Type B pancreatic cell (in vitro differentiated cells): ENCODE measurements at regions not wholly inside any gene's neighbourhood (a gene's known extent, or its start where the extent isn't known, plus 50 kb on each side); places are given as distances from the start of the nearest gene placed in this dataset.
"Not testable (repeated sequence)": the region's sequence is repeated elsewhere in the genome, so short reads cannot be mapped to it uniquely, and the experiment has no call there.

ENCODE experiments used
- DNase-seq: peaks from one replicate; pipeline ENCODE4 v3.0.0; 2021; ENCODE audit warnings: mixed read lengths; ENCODE audit not compliant: unreplicated experiment; ENCODE audit errors: extremely low spot score
- H3K27ac Mint-ChIP-seq: 2 replicates; pipeline ENCODE4 v1.8.0; 2021; ENCODE audit warnings: mild to moderate bottlenecking, mixed read lengths
- H3K27me3 Mint-ChIP-seq: 2 replicates; pipeline ENCODE4 v1.8.0; 2021; ENCODE audit warnings: mixed read lengths
- H3K36me3 Mint-ChIP-seq: 2 replicates; pipeline ENCODE4 v1.8.0; 2021; ENCODE audit warnings: mixed read lengths
- H3K4me1 Mint-ChIP-seq: one replicate; pipeline ENCODE4 v1.8.0; 2021; ENCODE audit warnings: mixed read lengths; ENCODE audit not compliant: unreplicated experiment
- H3K4me3 Mint-ChIP-seq: 2 replicates; pipeline ENCODE4 v1.8.0; 2021; ENCODE audit warnings: mild to moderate bottlenecking, mixed read lengths
- H3K9me3 Mint-ChIP-seq: 2 replicates; pipeline ENCODE4 v1.8.0; 2021; ENCODE audit warnings: mixed read lengths
- TF ChIP-seq, protein P1 (sequence below): fragments of 200-600 bp; sonication (generic); conservative IDR thresholded peaks from 2 replicates; pipeline ENCODE4 v1.5.0; 2021; ENCODE audit warnings: antibody characterized with exemption, mild to moderate bottlenecking

DNA sequence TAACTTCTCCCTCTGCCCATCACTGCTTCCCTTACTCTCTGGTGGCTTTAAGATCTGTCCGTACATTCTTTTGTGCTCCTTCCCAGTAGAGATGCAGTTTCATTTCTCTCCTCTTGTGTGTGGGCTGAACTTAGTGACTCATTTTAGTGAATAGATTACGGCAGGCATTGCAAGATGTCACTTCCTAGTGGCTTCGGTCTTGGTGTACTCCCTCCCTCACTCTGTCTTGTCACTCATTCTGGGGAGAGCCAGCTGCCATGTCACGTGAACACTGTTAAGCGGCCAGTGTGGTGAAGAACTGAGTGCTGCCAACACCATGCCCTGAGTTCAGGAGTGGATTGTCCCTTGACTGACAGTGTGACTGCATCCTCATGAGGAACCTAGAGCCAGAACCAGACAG, 115.9 kb downstream of the OTOR start:
- no peaks in the 10 kb centered on the region for H3K36me3 Mint-ChIP-seq
- no peak overlapping the region for H3K4me3 Mint-ChIP-seq
- no peak for DNase-seq
- TF ChIP-seq, protein P1, sequence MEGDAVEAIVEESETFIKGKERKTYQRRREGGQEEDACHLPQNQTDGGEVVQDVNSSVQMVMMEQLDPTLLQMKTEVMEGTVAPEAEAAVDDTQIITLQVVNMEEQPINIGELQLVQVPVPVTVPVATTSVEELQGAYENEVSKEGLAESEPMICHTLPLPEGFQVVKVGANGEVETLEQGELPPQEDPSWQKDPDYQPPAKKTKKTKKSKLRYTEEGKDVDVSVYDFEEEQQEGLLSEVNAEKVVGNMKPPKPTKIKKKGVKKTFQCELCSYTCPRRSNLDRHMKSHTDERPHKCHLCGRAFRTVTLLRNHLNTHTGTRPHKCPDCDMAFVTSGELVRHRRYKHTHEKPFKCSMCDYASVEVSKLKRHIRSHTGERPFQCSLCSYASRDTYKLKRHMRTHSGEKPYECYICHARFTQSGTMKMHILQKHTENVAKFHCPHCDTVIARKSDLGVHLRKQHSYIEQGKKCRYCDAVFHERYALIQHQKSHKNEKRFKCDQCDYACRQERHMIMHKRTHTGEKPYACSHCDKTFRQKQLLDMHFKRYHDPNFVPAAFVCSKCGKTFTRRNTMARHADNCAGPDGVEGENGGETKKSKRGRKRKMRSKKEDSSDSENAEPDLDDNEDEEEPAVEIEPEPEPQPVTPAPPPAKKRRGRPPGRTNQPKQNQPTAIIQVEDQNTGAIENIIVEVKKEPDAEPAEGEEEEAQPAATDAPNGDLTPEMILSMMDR = no peak
- H3K4me1 Mint-ChIP-seq = no peaks in the 10 kb centered on the region
- no peaks in the 10 kb centered on the region for H3K27me3 Mint-ChIP-seq
- peaks cover 4% of the 10 kb centered on the region for H3K9me3 Mint-ChIP-seq
- no peak overlapping the region for H3K27ac Mint-ChIP-seq

DNA sequence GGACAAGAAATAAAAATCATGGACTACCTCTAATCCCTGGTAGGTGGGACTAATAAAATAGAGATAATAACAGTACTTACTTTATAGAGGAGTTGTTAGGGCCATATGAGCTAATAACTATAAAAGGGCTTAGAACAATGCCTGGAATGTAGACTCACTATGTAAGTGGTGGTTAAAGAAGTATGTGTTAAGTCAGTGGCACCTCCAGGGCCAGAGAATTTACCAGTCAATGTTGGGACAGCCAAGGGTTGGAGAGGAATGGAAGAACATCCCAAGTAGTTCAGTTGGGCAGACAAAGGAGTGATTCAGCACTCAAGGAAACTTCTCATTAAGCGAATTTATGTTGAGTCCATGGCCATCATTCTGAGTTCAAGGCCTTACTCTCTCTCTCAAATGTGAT, 116.8 kb downstream of the OTOR start:
- Mint-ChIP-seq H3K4me1 (no peaks in the 10 kb centered on the region), H3K36me3 (no peaks in the 10 kb centered on the region), H3K4me3 (no peak overlapping the region), H3K27me3 (no peaks in the 10 kb centered on the region), H3K9me3 (peaks cover 4% of the 10 kb centered on the region), H3K27ac (no peak overlapping the region)
- TF ChIP-seq, protein P1 = no peak
- DNase-seq = no peak

DNA sequence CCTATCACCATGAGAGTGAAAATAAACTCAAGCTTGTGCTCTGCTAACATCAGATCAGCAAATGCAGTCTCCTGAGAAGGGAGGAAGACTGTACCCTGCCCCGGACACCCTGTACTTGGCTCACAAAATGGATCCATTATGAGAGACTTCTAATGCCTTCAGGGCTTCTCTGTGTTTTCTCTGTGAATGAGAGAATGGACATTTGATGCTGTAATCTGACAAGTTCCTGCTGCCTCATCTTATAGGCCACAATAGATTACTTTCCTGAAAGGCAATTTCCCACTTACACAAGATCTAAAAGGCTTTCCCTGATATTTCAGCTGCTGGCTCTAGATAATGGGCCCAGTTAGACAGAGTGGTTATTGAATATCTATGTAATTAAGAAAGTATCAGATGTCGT, 117.2 kb downstream of the OTOR start:
- no peak overlapping the region for H3K27ac Mint-ChIP-seq
- no peak for DNase-seq

DNA sequence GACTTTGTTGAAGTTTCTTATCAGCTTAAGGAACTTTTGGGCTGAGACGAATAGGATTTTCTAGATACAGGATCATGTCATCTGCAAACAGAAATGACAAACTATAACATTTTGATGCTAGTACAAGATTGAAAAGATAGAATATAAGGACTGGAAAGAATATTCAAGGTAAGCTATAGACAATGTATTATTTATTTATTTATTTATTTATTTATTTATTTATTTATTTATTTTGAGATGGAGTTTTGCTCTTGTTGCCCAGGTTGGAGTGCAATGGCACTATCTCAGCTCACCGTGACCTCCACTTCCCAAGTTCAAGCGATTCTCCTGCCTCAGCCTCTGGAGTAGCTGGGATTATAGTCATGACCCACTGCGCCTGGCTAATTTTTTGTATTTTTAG, 125.0 kb downstream of the OTOR start:
- not testable (repeated sequence) for H3K4me1 Mint-ChIP-seq, H3K4me3 Mint-ChIP-seq

More for the DNA sequence above, 117.2 kb downstream of the OTOR start:
- no peaks in the 10 kb centered on the region for H3K36me3 Mint-ChIP-seq
- no peaks in the 10 kb centered on the region for H3K27me3 Mint-ChIP-seq
- H3K4me1 Mint-ChIP-seq = no peaks in the 10 kb centered on the region
- H3K4me3 Mint-ChIP-seq = no peak overlapping the region
- H3K9me3 Mint-ChIP-seq = peaks cover 4% of the 10 kb centered on the region
- TF ChIP-seq, protein P1 = no peak

DNA sequence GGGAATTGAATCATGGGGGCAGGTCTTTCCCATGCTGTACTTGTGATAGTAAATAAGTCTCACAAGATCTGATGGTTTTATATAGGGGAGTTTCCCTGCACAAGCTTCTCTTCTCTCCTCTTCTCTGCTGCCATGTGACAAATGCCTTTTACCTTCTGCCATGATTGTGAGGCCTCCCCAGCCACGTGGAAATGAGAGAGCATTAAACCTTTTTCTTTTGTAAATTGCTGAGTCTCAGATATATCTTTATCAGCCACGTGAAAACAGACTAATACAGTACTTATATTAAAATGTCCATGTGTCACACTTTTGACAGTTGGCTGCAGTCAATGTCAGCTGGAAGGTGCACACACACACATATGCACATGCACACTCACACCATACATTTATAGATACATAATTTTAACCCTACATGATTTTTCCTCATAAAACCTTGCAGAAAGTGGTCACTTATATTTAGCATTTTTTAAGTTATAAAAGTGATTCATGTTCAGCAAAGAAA, 128.9 kb downstream of the OTOR start:
- Mint-ChIP-seq H3K4me3 (no peak overlapping the region), H3K27ac (no peak overlapping the region), H3K4me1 (no peaks in the 10 kb centered on the region), H3K27me3 (peaks cover 3% of the 10 kb centered on the region), H3K9me3 (no peaks in the 10 kb centered on the region), H3K36me3 (no peaks in the 10 kb centered on the region)
- DNase-seq = no peak
- TF ChIP-seq, protein P1 = no peak

More for the DNA sequence above, 125.0 kb downstream of the OTOR start:
- H3K27ac Mint-ChIP-seq, H3K9me3 Mint-ChIP-seq, DNase-seq, H3K27me3 Mint-ChIP-seq, H3K36me3 Mint-ChIP-seq: not testable (repeated sequence)

DNA sequence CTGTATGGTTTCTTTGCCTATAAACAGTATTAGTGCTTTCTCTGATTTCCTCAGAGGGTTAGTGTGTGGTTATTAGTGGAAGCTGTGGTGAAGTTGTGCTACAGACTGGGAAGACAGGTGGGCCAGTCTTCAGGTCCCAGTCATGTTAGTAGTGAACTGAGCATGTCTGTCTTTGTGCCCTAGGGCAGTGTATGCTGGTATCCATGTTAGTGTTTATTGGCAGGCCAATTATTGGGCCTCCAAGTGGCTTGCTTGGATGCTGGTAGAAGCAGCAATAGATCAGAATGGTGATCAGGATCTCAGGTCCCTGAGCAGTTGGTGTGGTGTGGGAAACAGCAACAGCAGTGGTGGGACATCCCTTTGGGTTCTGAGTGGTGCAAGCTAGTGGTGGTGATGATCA, 137.6 kb downstream of the OTOR start:
- Mint-ChIP-seq H3K27me3 (peaks cover 2% of the 10 kb centered on the region), H3K27ac (no peak overlapping the region), H3K4me3 (no peak overlapping the region), H3K9me3 (no peaks in the 10 kb centered on the region), H3K36me3 (no peaks in the 10 kb centered on the region), H3K4me1 (no peaks in the 10 kb centered on the region)
- TF ChIP-seq, protein P1 = no peak
- no peak for DNase-seq
